MM.1S (cell line): ENCODE measurements at regions not wholly inside any gene's neighbourhood (a gene's known extent, or its start where the extent isn't known, plus 50 kb on each side); places are given as distances from the start of the nearest gene placed in this dataset.

Experiments
- DNase-seq: peaks from one replicate; pipeline ENCODE4 v3.0.0-alpha.2; 2015
- H2AFZ ChIP-seq: fragments of 300-600 bp; sonication (generic); 2 replicates; pipeline ENCODE4 v1.6.0; 2016; ENCODE audit warnings: antibody characterized with exemption, low read length
- H3F3A ChIP-seq: fragments of 300-600 bp; sonication (generic); 2 replicates; pipeline ENCODE4 v1.6.1; 2016; ENCODE audit warnings: mild to moderate bottlenecking, antibody characterized with exemption, low read length, moderate library complexity, mixed read lengths; ENCODE audit not compliant: insufficient read depth
- H3K27ac ChIP-seq: fragments of 300-600 bp; sonication (generic); 2 replicates; pipeline ENCODE4 v1.5.1; 2016; ENCODE audit warnings: mild to moderate bottlenecking, low read length
- H3K27me3 ChIP-seq: fragments of 300-600 bp; sonication (generic); replicated peaks from 2 replicates; pipeline ENCODE4 v1.6.0; 2016; ENCODE audit warnings: low read length; ENCODE audit not compliant: insufficient read depth
- H3K36me3 ChIP-seq: fragments of 300-600 bp; sonication (generic); replicated peaks from 2 replicates; pipeline ENCODE4 v1.6.1; 2016; ENCODE audit warnings: mild to moderate bottlenecking, low read length, mixed read lengths; ENCODE audit not compliant: insufficient read depth
- H3K4me1 ChIP-seq: fragments of 300-600 bp; sonication (generic); 2 replicates; pipeline ENCODE4 v1.6.1; 2016; ENCODE audit warnings: low read length, mixed read lengths
- H3K4me2 ChIP-seq: fragments of 300-600 bp; sonication (generic); 2 replicates; pipeline ENCODE4 v1.6.0; 2016; ENCODE audit warnings: low read depth, low read length
- H3K4me3 ChIP-seq: fragments of 300-600 bp; sonication (generic); 2 replicates; pipeline ENCODE4 v1.5.1; 2016; ENCODE audit warnings: low read length, mixed read lengths
- H3K79me2 ChIP-seq: fragments of 300-600 bp; sonication (generic); 2 replicates; pipeline ENCODE4 v1.6.1; 2016; ENCODE audit warnings: mixed run types, low read length, mixed read lengths
- H3K9ac ChIP-seq: fragments of 300-600 bp; sonication (generic); 2 replicates; pipeline ENCODE4 v1.6.1; 2016; ENCODE audit warnings: low read length, mixed read lengths
- H3K9me2 ChIP-seq: fragments of 300-600 bp; sonication (generic); replicated peaks from 2 replicates; pipeline ENCODE4 v1.6.1; 2016; ENCODE audit warnings: mild to moderate bottlenecking, low read length, mixed read lengths; ENCODE audit not compliant: insufficient read depth
- H3K9me3 ChIP-seq: fragments of 300-600 bp; sonication (generic); replicated peaks from 2 replicates; pipeline ENCODE4 v1.6.1; 2016; ENCODE audit warnings: mild to moderate bottlenecking, low read length, mixed read lengths; ENCODE audit not compliant: insufficient read depth
- H4K20me1 ChIP-seq: fragments of 300-600 bp; sonication (generic); 2 replicates; pipeline ENCODE4 v1.6.1; 2016; ENCODE audit warnings: mild to moderate bottlenecking, low read length, moderate library complexity, mixed read lengths; ENCODE audit not compliant: insufficient read depth
- EZH2 ChIP-seq: fragments of 300-600 bp; sonication (generic); optimal IDR thresholded peaks from 2 replicates; pipeline ENCODE3; 2017; ENCODE audit warnings: low read depth, mild to moderate bottlenecking, antibody characterized with exemption, low read length, mixed read lengths
- EZH2phosphoT487 ChIP-seq: fragments of 300-600 bp; sonication (generic); IDR thresholded peaks from 2 replicates; pipeline ENCODE4 v1.6.1; 2018; ENCODE audit warnings: antibody characterized with exemption, low read length
- TF ChIP-seq, protein P1 (sequence below): fragments of 300-600 bp; sonication (generic); IDR thresholded peaks from 2 replicates; pipeline ENCODE4 v1.5.1; 2016; ENCODE audit warnings: antibody characterized with exemption, low read length, mixed read lengths

DNA sequence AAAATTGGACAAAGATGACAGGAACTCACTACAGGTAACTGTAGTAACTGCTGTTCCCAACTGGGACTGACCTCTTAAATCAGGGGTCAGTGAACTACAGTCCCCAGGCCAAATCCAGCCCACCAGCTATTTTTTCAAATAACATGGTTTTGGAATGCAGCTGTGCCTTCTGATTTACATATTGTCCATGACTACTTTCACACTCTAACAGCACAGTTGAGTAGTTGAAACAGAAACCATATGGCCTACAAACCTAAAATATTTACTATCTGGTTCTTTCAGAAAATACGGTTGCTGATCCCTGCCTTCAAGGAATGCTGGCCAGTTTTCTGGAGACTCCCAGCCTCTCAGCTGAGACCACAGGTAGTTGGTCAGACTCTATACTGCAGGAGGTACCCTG, 161.5 kb upstream of the PRNP start:
- Histone ChIP-seq H4K20me1 (no peaks in the 10 kb centered on the region), H3K79me2 (no peaks in the 10 kb centered on the region), H3F3A (no peaks in the 10 kb centered on the region), H3K9ac (no peak overlapping the region), H3K4me2 (0 out of 2 replicates have a peak overlapping the region, but pooled peaks have one; percentile 22), H3K4me3 (no peak overlapping the region), H3K36me3 (no peaks in the 10 kb centered on the region), H3K9me2 (no peaks in the 10 kb centered on the region), H3K27ac (no peak overlapping the region; the same call in 1 of the 2 replicates), H2AFZ (no peak overlapping the region), H3K27me3 (no peaks in the 10 kb centered on the region), H3K9me3 (no peaks in the 10 kb centered on the region), H3K4me1 (peaks cover 11% of the 10 kb centered on the region)
- peak; percentile 60 for DNase-seq
- TF ChIP-seq, protein P1, sequence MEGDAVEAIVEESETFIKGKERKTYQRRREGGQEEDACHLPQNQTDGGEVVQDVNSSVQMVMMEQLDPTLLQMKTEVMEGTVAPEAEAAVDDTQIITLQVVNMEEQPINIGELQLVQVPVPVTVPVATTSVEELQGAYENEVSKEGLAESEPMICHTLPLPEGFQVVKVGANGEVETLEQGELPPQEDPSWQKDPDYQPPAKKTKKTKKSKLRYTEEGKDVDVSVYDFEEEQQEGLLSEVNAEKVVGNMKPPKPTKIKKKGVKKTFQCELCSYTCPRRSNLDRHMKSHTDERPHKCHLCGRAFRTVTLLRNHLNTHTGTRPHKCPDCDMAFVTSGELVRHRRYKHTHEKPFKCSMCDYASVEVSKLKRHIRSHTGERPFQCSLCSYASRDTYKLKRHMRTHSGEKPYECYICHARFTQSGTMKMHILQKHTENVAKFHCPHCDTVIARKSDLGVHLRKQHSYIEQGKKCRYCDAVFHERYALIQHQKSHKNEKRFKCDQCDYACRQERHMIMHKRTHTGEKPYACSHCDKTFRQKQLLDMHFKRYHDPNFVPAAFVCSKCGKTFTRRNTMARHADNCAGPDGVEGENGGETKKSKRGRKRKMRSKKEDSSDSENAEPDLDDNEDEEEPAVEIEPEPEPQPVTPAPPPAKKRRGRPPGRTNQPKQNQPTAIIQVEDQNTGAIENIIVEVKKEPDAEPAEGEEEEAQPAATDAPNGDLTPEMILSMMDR, result no peak
- TF ChIP-seq EZH2phosphoT487, result no peak
- no peak for TF ChIP-seq EZH2

DNA sequence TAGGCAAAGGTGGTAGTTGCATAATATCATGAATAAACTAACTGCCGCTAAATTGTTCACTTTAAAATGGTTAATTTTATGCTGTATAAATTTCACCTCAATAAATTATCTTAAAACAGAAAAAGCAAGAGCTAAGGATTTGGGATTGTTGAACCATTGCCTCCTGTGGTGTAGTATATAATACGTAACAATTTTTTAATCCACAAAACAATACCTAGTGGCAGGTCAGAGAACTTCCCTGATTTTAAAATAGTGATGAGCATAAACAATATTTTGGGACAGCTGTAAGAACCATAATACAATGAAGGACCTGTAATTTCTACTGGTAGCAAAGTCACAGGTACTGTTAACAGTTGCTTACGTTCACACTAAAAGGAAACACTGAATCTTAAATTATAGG, 161.9 kb upstream of the PRNP start:
- DNase-seq, result no peak
- Histone ChIP-seq H3F3A (no peaks in the 10 kb centered on the region), H3K9me2 (no peaks in the 10 kb centered on the region), H2AFZ (no peak overlapping the region), H3K4me3 (no peak overlapping the region), H3K4me2 (no peak overlapping the region), H3K79me2 (no peaks in the 10 kb centered on the region), H3K27ac (no peak overlapping the region; the same call in 1 of the 2 replicates), H3K4me1 (peaks cover 11% of the 10 kb centered on the region), H3K36me3 (no peaks in the 10 kb centered on the region), H3K9me3 (no peaks in the 10 kb centered on the region), H3K27me3 (no peaks in the 10 kb centered on the region), H4K20me1 (no peaks in the 10 kb centered on the region), H3K9ac (no peak overlapping the region)
- TF ChIP-seq, protein P1, result no peak
- TF ChIP-seq EZH2 (no peak), EZH2phosphoT487 (no peak)

DNA sequence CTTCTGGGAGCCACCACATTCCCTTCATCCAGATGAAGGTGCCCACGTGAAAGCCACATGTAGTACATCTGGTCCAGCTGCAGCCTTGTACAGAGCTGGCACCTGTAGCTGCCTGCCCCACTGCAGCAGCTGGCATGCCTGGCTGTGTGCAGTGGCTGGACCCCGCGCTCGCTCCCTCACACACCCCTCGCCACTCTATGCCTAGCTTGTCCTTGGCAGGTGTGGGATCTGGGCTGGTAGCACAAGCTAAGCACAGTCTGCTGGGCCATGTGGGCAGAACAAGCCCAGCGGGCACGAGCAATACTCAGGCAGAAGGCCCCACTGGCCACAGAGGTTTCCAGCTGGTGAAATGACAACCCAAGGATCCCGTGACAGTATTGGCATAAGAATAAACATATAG, 163.9 kb upstream of the PRNP start:
- Histone ChIP-seq H3K9ac (no peak overlapping the region), H3F3A (no peaks in the 10 kb centered on the region), H3K9me3 (no peaks in the 10 kb centered on the region), H3K27me3 (no peaks in the 10 kb centered on the region), H3K4me3 (no peak overlapping the region), H3K4me2 (no peak overlapping the region), H3K4me1 (peaks cover 11% of the 10 kb centered on the region), H4K20me1 (no peaks in the 10 kb centered on the region), H3K79me2 (no peaks in the 10 kb centered on the region), H3K36me3 (no peaks in the 10 kb centered on the region), H3K9me2 (no peaks in the 10 kb centered on the region), H2AFZ (no peak overlapping the region), H3K27ac (no peak overlapping the region)
- DNase-seq, result no peak
- TF ChIP-seq EZH2phosphoT487 (no peak), EZH2 (no peak)
- TF ChIP-seq, protein P1, result no peak
